ENCODE measurements at regions not wholly inside any gene's neighbourhood (a gene's known extent, or its start where the extent isn't known, plus 50 kb on each side); places are given as distances from the start of the nearest gene placed in this dataset.

- TF ChIP-seq FOS (IDR thresholded peaks at IDR 0.05; ENCODE audit: borderline replicate concordance, insufficient read depth, low read length), result no peak
- TF ChIP-seq POLR2AphosphoS5 (IDR thresholded peaks at IDR 0.05; ENCODE audit: insufficient read depth, low read depth, low read length), result no peak
- no peak for TF ChIP-seq POLR2A (IDR thresholded peaks at IDR 0.05; ENCODE audit: low read depth, low read length)
- TF ChIP-seq JUN (IDR thresholded peaks at IDR 0.05; ENCODE audit: borderline replicate concordance, insufficient read depth, insufficient read length, low read depth), result no peak
- TF ChIP-seq MAX (IDR thresholded peaks at IDR 0.05; ENCODE audit: insufficient read depth, insufficient read length), result no peak
- TF ChIP-seq EZH2 (IDR thresholded peaks at IDR 0.05; ENCODE audit: borderline replicate concordance, low read depth, low read length, severe bottlenecking), result no peak
- no peak for TF ChIP-seq GATA2 (IDR thresholded peaks at IDR 0.05; ENCODE audit: insufficient read depth, insufficient read length, low read depth, low read length)
- no peak for TF ChIP-seq MYC (IDR thresholded peaks at IDR 0.05; ENCODE audit: low read depth, low read length)
- TF ChIP-seq CTCF (IDR thresholded peaks at IDR 0.05; ENCODE audit: extremely low read depth in 1 of 2, insufficient read depth in 1 of 2, low read depth in 1 of 2, low read length in 2 of 2), result no peak
- H3K79me2 ChIP-seq (ENCODE audit: control insufficient read depth, insufficient read depth, low read length), result no peaks in the 10 kb centered on the region
- H3K27me3 ChIP-seq (ENCODE audit: control insufficient read depth in 2 of 2, insufficient read depth in 2 of 2, low read length in 2 of 2), result peaks cover 4% of the 10 kb centered on the region in 2 experiments
- dilution Hi-C loops (cut with MboI; ENCODE audit: extremely low pct_ligation_motif_present, low sequenced_read_pairs) (no loop called here), intact Hi-C loops (cut with micrococcal nuclease) (no loop called here)
- POLR2A ChIA-PET, result no interaction called here
- no peak overlapping the region for H3K4me3 ChIP-seq (replicated peaks in 1 of 3; ENCODE audit: insufficient read depth in 1 of 3, low read depth in 1 of 3, low read length in 3 of 3)
- H2AFZ ChIP-seq (ENCODE audit: low read depth, low read length), result no peak overlapping the region
- CTCF ChIA-PET, result interaction anchor here (1.0 to 1.9 kb wide), 3 partner anchors 10 to 143 kb away, joined by 3 to 5 read pairs (median 3); no protein-coding TSS in a partner anchor
- H3K9me3 ChIP-seq (replicated peaks; ENCODE audit: control insufficient read depth, insufficient read depth, low read length), result no peaks in the 10 kb centered on the region
- no TSS peak for BruUV-seq (replicated peaks)
- H3K4me1 ChIP-seq (ENCODE audit: control insufficient read depth, extremely low read depth, insufficient read depth, low read length), result no peaks in the 10 kb centered on the region
- H4K20me1 ChIP-seq (replicated peaks; ENCODE audit: control insufficient read depth, extremely low read depth, insufficient read depth, low read length), result no peaks in the 10 kb centered on the region
- no peak for FAIRE-seq
- no peaks in the 10 kb centered on the region for H3K9me1 ChIP-seq (replicated peaks; ENCODE audit: control insufficient read depth, extremely low read depth, insufficient read depth, low read length)
- no peak overlapping the region for H3K9ac ChIP-seq (replicated peaks; ENCODE audit: extremely low read depth, insufficient read depth, low read length)
- no peak for DNase-seq (ENCODE audit: low read depth, low spot score)
- no peaks in the 10 kb centered on the region for H3K36me3 ChIP-seq (ENCODE audit: control insufficient read depth in 2 of 2, extremely low read depth in 1 of 2, insufficient read depth in 2 of 2, low read length in 2 of 2)
- H3K4me2 ChIP-seq (ENCODE audit: insufficient read depth, low read length), result no peak overlapping the region
- H3K27ac ChIP-seq (ENCODE audit: insufficient read depth, low read depth, low read length), result no peak overlapping the region
These were observed 158.1 kb downstream of the COPRS start for GRCh38 chr17:31700973-31701372.
